ENCODE measurements at regions not wholly inside any gene's neighbourhood (a gene's known extent, or its start where the extent isn't known, plus 50 kb on each side); places are given as distances from the start of the nearest gene placed in this dataset.

DNA sequence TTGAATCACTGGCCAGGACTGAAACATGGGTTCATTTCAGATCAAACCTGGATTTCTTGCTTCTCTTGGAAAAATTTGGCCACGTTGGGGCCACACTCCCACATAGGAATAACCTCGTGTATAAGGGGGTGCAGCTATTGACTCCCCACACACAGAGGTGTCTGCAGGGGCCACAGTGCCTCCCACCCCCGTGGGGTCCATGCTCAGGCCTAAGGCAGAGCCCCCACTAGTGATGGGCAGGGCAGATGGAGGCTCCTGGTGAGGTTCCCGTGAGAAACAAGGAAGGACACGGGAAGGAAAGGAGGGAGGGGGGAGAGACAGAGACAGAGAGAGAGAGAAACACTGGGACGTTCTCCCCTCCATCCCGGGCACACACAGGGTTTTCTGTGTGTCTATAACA lies 230.5 kb downstream of the ERMARD start:
- Histone ChIP-seq H3K4me1 (ENCODE audit: control insufficient read depth in 5 of 5, insufficient read depth in 5 of 5, low read length in 5 of 5) (peaks cover 0 to 9% (median 0%) of the 10 kb centered on the region in 5 donors), H3K36me3 (ENCODE audit: control insufficient read depth in 4 of 4, insufficient read depth in 4 of 4, low read length in 4 of 4) (no peaks in the 10 kb centered on the region), H3K27me3 (ENCODE audit: control insufficient read depth in 3 of 3, insufficient read depth in 3 of 3, low read length in 2 of 3) (peaks cover 0 to 51% (median 0%) of the 10 kb centered on the region in 3 donors), H3K9ac (ENCODE audit: insufficient read depth in 1 of 2, low read length in 2 of 2) (no peak overlapping the region), H3K27ac (ENCODE audit: low read depth in 1 of 2, low read length in 1 of 2) (no peak overlapping the region), H3K9me3 (ENCODE audit: control insufficient read depth in 4 of 4, insufficient read depth in 3 of 4, low read length in 3 of 4) (peaks cover 0 to 3% (median 0%) of the 10 kb centered on the region in 4 donors), H3K4me3 (no peak overlapping the region)
- DNase-seq, result no peak
- TF ChIP-seq, protein P1, sequence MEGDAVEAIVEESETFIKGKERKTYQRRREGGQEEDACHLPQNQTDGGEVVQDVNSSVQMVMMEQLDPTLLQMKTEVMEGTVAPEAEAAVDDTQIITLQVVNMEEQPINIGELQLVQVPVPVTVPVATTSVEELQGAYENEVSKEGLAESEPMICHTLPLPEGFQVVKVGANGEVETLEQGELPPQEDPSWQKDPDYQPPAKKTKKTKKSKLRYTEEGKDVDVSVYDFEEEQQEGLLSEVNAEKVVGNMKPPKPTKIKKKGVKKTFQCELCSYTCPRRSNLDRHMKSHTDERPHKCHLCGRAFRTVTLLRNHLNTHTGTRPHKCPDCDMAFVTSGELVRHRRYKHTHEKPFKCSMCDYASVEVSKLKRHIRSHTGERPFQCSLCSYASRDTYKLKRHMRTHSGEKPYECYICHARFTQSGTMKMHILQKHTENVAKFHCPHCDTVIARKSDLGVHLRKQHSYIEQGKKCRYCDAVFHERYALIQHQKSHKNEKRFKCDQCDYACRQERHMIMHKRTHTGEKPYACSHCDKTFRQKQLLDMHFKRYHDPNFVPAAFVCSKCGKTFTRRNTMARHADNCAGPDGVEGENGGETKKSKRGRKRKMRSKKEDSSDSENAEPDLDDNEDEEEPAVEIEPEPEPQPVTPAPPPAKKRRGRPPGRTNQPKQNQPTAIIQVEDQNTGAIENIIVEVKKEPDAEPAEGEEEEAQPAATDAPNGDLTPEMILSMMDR (IDR thresholded peaks at IDR 0.05; ENCODE audit: control extremely low read depth, extremely low read depth), result no peak
- ATAC-seq (ENCODE audit: insufficient read depth, low FRiP score), result no peak
- 72 to 75% methylated on average over 7 of the region's 7 CpGs for WGBS, 2 donors

- TF ChIP-seq, protein P1 (IDR thresholded peaks at IDR 0.05; ENCODE audit: control extremely low read depth, extremely low read depth), result no peak
- no peak overlapping the region for H3K27ac ChIP-seq (ENCODE audit: low read depth in 1 of 2, low read length in 1 of 2)
- ATAC-seq (ENCODE audit: insufficient read depth, low FRiP score), result no peak
- WGBS, 2 donors, result 93 to 99% methylated on average over 6 of the region's 6 CpGs
- no peaks in the 10 kb centered on the region for H3K36me3 ChIP-seq (ENCODE audit: control insufficient read depth in 4 of 4, insufficient read depth in 4 of 4, low read length in 4 of 4)
- H3K4me1 ChIP-seq (ENCODE audit: control insufficient read depth in 5 of 5, insufficient read depth in 5 of 5, low read length in 5 of 5), result peaks cover 0 to 9% (median 0%) of the 10 kb centered on the region in 5 donors
- no peak for DNase-seq
- peaks cover 0 to 3% (median 0%) of the 10 kb centered on the region in 4 donors for H3K9me3 ChIP-seq (ENCODE audit: control insufficient read depth in 4 of 4, insufficient read depth in 3 of 4, low read length in 3 of 4)
- H3K4me3 ChIP-seq, result no peak overlapping the region
- no peak overlapping the region for H3K9ac ChIP-seq (ENCODE audit: insufficient read depth in 1 of 2, low read length in 2 of 2)
- peaks cover 0 to 54% (median 0%) of the 10 kb centered on the region in 3 donors for H3K27me3 ChIP-seq (ENCODE audit: control insufficient read depth in 3 of 3, insufficient read depth in 3 of 3, low read length in 2 of 3)
Measured at GRCh38 chr6:169981568-169981967, 230.1 kb downstream of the ERMARD start.

- TF ChIP-seq, protein P1 (IDR thresholded peaks at IDR 0.05; ENCODE audit: control extremely low read depth, extremely low read depth), result no peak
- WGBS, 2 donors, result 87 to 90% methylated on average over 14 of the region's 14 CpGs
- Histone ChIP-seq H3K27ac (ENCODE audit: low read depth in 1 of 2, low read length in 1 of 2) (no peak overlapping the region), H3K9ac (ENCODE audit: insufficient read depth in 1 of 2, low read length in 2 of 2) (no peak overlapping the region), H3K4me1 (ENCODE audit: control insufficient read depth in 5 of 5, insufficient read depth in 5 of 5, low read length in 5 of 5) (peaks cover 0 to 11% (median 0%) of the 10 kb centered on the region in 5 donors), H3K27me3 (ENCODE audit: control insufficient read depth in 3 of 3, insufficient read depth in 3 of 3, low read length in 2 of 3) (peaks cover 0 to 57% (median 0%) of the 10 kb centered on the region in 3 donors), H3K36me3 (ENCODE audit: control insufficient read depth in 4 of 4, insufficient read depth in 4 of 4, low read length in 4 of 4) (no peaks in the 10 kb centered on the region), H3K4me3 (no peak overlapping the region), H3K9me3 (ENCODE audit: control insufficient read depth in 4 of 4, insufficient read depth in 3 of 4, low read length in 3 of 4) (peaks cover 0 to 3% (median 0%) of the 10 kb centered on the region in 4 donors)
- no peak for ATAC-seq (ENCODE audit: insufficient read depth, low FRiP score)
- no peak for DNase-seq
Measured at GRCh38 chr6:169980826-169981450, 229.5 kb downstream of the ERMARD start.

Data from lung (tissue), 11 donors.